CD14-positive monocyte (primary cell): ENCODE measurements at regions not wholly inside any gene's neighbourhood (a gene's known extent, or its start where the extent isn't known, plus 50 kb on each side); places are given as distances from the start of the nearest gene placed in this dataset.

Experiments
- DNase-seq, 3 donors: peaks; one replicate each; pipeline ENCODE4 v3.0.0-alpha.2; 2011 to 2022
- H2AFZ ChIP-seq: 2 replicates; pipeline ENCODE4 v1.6.0; 2012; ENCODE audit warnings: mild to moderate bottlenecking, low read depth, low read length, inconsistent platforms; ENCODE audit not compliant: insufficient read depth, poor library complexity, severe bottlenecking
- H3K27ac ChIP-seq, 2 donors: 1 replicate in 1 of 2; 2 replicates in 1 of 2; pipeline ENCODE4 v1.5.1; 2012 to 2013; ENCODE audit warnings: low read length in 2 of 2, control low read depth in 1 of 2, inconsistent platforms in 1 of 2, low read depth in 1 of 2, mild to moderate bottlenecking in 1 of 2
- H3K27me3 ChIP-seq, 2 donors: one replicate each; pipeline versions ENCODE4 v1.6.0 to v1.6.1; 2011 to 2013; ENCODE audit warnings: low read length in 2 of 2; ENCODE audit not compliant: control insufficient read depth in 2 of 2, insufficient read depth in 2 of 2
- H3K36me3 ChIP-seq, 2 donors: replicated peaks in 1 of 2; 1 replicate in 1 of 2; 2 replicates in 1 of 2; pipeline versions ENCODE4 v1.5.1 to v1.6.1; 2012 to 2013; ENCODE audit warnings: low read length in 2 of 2, control low read depth in 1 of 2, inconsistent platforms in 1 of 2, mild to moderate bottlenecking in 1 of 2; ENCODE audit not compliant: insufficient read depth in 2 of 2, control insufficient read depth in 1 of 2
- H3K4me1 ChIP-seq, 2 donors: 1 replicate in 1 of 2; 2 replicates in 1 of 2; pipeline versions ENCODE4 v1.5.1 to v1.6.1; 2012 to 2013; ENCODE audit warnings: low read length in 2 of 2, control low read depth in 1 of 2, inconsistent platforms in 1 of 2, mild to moderate bottlenecking in 1 of 2, moderate library complexity in 1 of 2; ENCODE audit not compliant: insufficient read depth in 2 of 2, control insufficient read depth in 1 of 2
- H3K4me2 ChIP-seq: replicated peaks from 2 replicates; pipeline ENCODE3; 2012; ENCODE audit warnings: low read length, moderate library complexity, mild to moderate bottlenecking; ENCODE audit not compliant: poor library complexity, severe bottlenecking; ENCODE audit errors: extremely low read depth
- H3K4me3 ChIP-seq, 3 experiments: fragments of 200-600 bp in 1 of 3; sonication (generic) in 1 of 3; replicated peaks in 1 of 3; 1 replicate in 2 of 3; 2 replicates in 1 of 3; pipeline ENCODE4 v1.5.1; 2011 to 2013; ENCODE audit warnings: low read length in 3 of 3, mild to moderate bottlenecking in 3 of 3, control low read depth in 2 of 3, low read depth in 2 of 3, inconsistent platforms in 1 of 3, moderate library complexity in 1 of 3
- H3K79me2 ChIP-seq: 2 replicates; pipeline ENCODE4 v1.6.0; 2012; ENCODE audit warnings: mild to moderate bottlenecking, control low read depth, inconsistent platforms, low read length, moderate library complexity; ENCODE audit not compliant: insufficient read depth
- H3K9ac ChIP-seq: 2 replicates; pipeline ENCODE4 v1.6.0; 2017; ENCODE audit warnings: low read length, mild to moderate bottlenecking; ENCODE audit not compliant: insufficient read depth, poor library complexity, severe bottlenecking
- H3K9me3 ChIP-seq, 2 donors: replicated peaks in 1 of 2; 1 replicate in 1 of 2; 2 replicates in 1 of 2; pipeline versions ENCODE4 v1.5.1 to v1.6.1; 2012 to 2013; ENCODE audit warnings: low read length in 2 of 2, control low read depth in 1 of 2; ENCODE audit not compliant: control insufficient read depth in 1 of 2, insufficient read depth in 1 of 2
- H4K20me1 ChIP-seq: 2 replicates; pipeline ENCODE4 v1.6.0; 2012; ENCODE audit warnings: mild to moderate bottlenecking, low read length, control low read depth, moderate library complexity; ENCODE audit not compliant: insufficient read depth
- H3K27ac Mint-ChIP-seq, 7 donors: one replicate each; pipeline ENCODE4 v1.8.0; 2020; ENCODE audit warnings: mild to moderate bottlenecking in 7 of 7, mixed read lengths in 7 of 7, moderate library complexity in 6 of 7, inconsistent platforms in 2 of 7
- H3K27me3 Mint-ChIP-seq, 3 donors: one replicate each; pipeline ENCODE4 v1.8.0; 2021 to 2022; ENCODE audit warnings: low read depth in 3 of 3, mild to moderate bottlenecking in 3 of 3, mixed read lengths in 3 of 3, moderate library complexity in 3 of 3, inconsistent platforms in 1 of 3
- H3K36me3 Mint-ChIP-seq, 2 donors: one replicate each; pipeline ENCODE4 v1.8.0; 2020; ENCODE audit warnings: mixed read lengths in 2 of 2, inconsistent platforms in 1 of 2, mild to moderate bottlenecking in 1 of 2
- H3K4me1 Mint-ChIP-seq: one replicate; pipeline ENCODE4 v1.8.0; 2020; ENCODE audit warnings: mild to moderate bottlenecking, mixed read lengths
- H3K4me3 Mint-ChIP-seq, 2 donors: one replicate each; pipeline ENCODE4 v1.8.0; 2020; ENCODE audit warnings: mild to moderate bottlenecking in 2 of 2, mixed read lengths in 2 of 2, moderate library complexity in 1 of 2
- H3K9me3 Mint-ChIP-seq, 7 donors: one replicate each; pipeline ENCODE4 v1.8.0; 2020 to 2022; ENCODE audit warnings: mixed read lengths in 7 of 7, mild to moderate bottlenecking in 6 of 7, moderate library complexity in 6 of 7, inconsistent platforms in 2 of 7
- WGBS: methylation state at CpG from one replicate; pipeline ENCODE4 v1.1.5; 2013; ENCODE audit warnings: missing lambda C conversion rate; ENCODE audit not compliant: insufficient coverage; 5-methylcytosine and 5-hydroxymethylcytosine counted together
- intact Hi-C, 2 donors: fragments of 100-400 bp; cut with micrococcal nuclease; formaldehyde crosslinking; loops; one replicate each; pipeline versions ENCODE4 v1.15.0 to v1.15.1; 2023
- TF ChIP-seq, protein P1 (sequence below): fragments of 200-600 bp; IDR thresholded peaks from one replicate; pipeline ENCODE4 v1.8.0; 2022; ENCODE audit warnings: antibody characterized with exemption, mild to moderate bottlenecking

DNA sequence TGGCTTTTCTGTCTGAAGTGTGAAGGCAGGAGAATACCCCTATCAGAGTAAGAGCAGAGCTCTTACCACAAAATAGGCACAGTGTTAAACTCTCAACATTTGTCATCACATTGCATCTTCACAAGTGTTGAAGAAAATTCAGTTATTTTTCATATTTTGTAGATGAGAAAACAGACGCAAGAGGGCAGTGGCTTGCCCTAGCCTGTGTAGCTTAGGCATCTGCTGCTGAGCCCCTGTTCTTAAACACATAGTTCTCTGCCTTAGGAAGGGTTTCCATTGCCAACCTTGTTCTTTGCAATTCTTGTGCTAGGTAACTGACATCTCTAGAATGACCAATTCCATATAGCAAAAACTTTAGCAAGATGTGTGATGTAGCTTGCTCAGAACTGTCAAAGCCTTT lies 112.7 kb upstream of the RMDN2 start:
- Mint-ChIP-seq H3K9me3 (peaks cover 0 to 17% (median 4%) of the 10 kb centered on the region in 7 donors), H3K36me3 (peaks cover under 1 to 4% of the 10 kb centered on the region in 2 donors), H3K4me3 (no peak overlapping the region), H3K4me1 (peaks cover 42% of the 10 kb centered on the region), H3K27ac (no peak overlapping the region), H3K27me3 (peaks cover 0 to 2% (median 0%) of the 10 kb centered on the region in 3 donors)
- H3K79me2 ChIP-seq = no peaks in the 10 kb centered on the region
- no CpG with 5 or more reads among the region's 1 CpG for WGBS
- no peak overlapping the region for H3K9ac ChIP-seq
- no peak overlapping the region for H3K4me2 ChIP-seq
- H3K27ac ChIP-seq = no peak overlapping the region
- no peak overlapping the region for H2AFZ ChIP-seq
- H3K4me1 ChIP-seq = peaks cover 34 to 38% of the 10 kb centered on the region in 2 donors
- intact Hi-C loops = no loop called here
- DNase-seq = no peak
- H3K4me3 ChIP-seq = no peak overlapping the region
- H3K27me3 ChIP-seq = no peaks in the 10 kb centered on the region
- no peaks in the 10 kb centered on the region for H4K20me1 ChIP-seq
- peaks cover 0 to 7% of the 10 kb centered on the region in 2 donors for H3K9me3 ChIP-seq
- H3K36me3 ChIP-seq = no peaks in the 10 kb centered on the region
- TF ChIP-seq, protein P1, sequence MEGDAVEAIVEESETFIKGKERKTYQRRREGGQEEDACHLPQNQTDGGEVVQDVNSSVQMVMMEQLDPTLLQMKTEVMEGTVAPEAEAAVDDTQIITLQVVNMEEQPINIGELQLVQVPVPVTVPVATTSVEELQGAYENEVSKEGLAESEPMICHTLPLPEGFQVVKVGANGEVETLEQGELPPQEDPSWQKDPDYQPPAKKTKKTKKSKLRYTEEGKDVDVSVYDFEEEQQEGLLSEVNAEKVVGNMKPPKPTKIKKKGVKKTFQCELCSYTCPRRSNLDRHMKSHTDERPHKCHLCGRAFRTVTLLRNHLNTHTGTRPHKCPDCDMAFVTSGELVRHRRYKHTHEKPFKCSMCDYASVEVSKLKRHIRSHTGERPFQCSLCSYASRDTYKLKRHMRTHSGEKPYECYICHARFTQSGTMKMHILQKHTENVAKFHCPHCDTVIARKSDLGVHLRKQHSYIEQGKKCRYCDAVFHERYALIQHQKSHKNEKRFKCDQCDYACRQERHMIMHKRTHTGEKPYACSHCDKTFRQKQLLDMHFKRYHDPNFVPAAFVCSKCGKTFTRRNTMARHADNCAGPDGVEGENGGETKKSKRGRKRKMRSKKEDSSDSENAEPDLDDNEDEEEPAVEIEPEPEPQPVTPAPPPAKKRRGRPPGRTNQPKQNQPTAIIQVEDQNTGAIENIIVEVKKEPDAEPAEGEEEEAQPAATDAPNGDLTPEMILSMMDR = peak; percentile 10

DNA sequence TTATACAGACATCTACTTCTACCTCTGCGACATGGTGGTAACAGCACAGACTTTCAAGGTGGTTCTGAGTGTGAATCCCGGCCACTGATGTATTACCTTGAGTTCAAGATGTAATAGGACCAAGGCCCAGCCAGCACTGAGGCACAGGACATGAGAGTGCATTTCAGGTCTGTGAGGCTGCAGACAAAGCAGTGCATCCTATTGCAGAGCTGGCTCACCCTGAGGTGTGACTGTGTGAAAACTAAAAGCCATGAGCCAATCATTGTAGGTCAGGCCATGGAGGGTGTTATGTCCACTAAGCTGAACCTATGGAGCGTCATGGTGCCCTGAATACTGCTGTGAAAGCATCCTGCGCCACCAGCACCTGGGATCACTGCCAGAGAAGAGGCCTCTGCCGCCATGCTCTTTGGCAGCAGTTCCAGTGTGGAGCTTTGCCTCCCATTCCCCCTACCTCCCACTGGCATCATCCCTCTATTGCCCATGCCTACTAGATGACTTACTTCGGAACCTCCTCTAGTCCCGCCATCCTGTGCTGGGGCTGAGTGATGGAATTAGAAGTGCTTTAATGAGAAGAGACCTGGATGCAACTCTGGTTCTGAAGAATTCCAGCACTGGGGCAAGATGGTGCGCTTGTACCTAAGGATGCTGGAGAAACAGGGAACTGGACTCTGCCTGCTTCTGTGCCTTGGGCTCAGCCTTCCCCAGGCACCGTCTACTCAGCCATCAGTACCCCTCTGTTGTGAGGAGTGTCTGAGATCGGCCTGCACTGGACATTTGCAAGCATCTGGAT lies 112.0 kb upstream of the RMDN2 start:
- no peaks in the 10 kb centered on the region for H3K79me2 ChIP-seq
- H4K20me1 ChIP-seq = no peaks in the 10 kb centered on the region
- DNase-seq = no peak
- H3K4me3 ChIP-seq = no peak overlapping the region
- 100% methylated on average over 5 of the region's 10 CpGs for WGBS
- Mint-ChIP-seq H3K27me3 (peaks cover 0 to 2% (median 0%) of the 10 kb centered on the region in 3 donors), H3K4me3 (no peak overlapping the region), H3K4me1 (peaks cover 48% of the 10 kb centered on the region), H3K9me3 (peaks cover 0 to 14% (median 4%) of the 10 kb centered on the region in 7 donors), H3K36me3 (peaks cover 3 to 4% of the 10 kb centered on the region in 2 donors), H3K27ac (no peak overlapping the region)
- TF ChIP-seq, protein P1 = no peak
- H3K27ac ChIP-seq = no peak overlapping the region
- H3K27me3 ChIP-seq = no peaks in the 10 kb centered on the region
- no peak overlapping the region for H3K9ac ChIP-seq
- H3K4me1 ChIP-seq = peaks cover 34 to 43% of the 10 kb centered on the region in 2 donors
- intact Hi-C loops = no loop called here
- no peak overlapping the region for H3K4me2 ChIP-seq
- peaks cover 0 to 7% of the 10 kb centered on the region in 2 donors for H3K9me3 ChIP-seq
- no peaks in the 10 kb centered on the region for H3K36me3 ChIP-seq
- peak overlapping the region; percentile 7 for H2AFZ ChIP-seq
